Hematopoietic multipotent progenitor cell treated with erythropoietin and hydrocortisone succinate and interleukin-3 and kit ligand, for 17 days (in vitro differentiated cells): ENCODE measurements at regions not wholly inside any gene's neighbourhood (a gene's known extent, or its start where the extent isn't known, plus 50 kb on each side); places are given as distances from the start of the nearest gene placed in this dataset.

Source experiments
- DNase-seq: peaks from one replicate; pipeline ENCODE4 v3.0.0-alpha.2; 2015; ENCODE audit warnings: low spot score

DNA sequence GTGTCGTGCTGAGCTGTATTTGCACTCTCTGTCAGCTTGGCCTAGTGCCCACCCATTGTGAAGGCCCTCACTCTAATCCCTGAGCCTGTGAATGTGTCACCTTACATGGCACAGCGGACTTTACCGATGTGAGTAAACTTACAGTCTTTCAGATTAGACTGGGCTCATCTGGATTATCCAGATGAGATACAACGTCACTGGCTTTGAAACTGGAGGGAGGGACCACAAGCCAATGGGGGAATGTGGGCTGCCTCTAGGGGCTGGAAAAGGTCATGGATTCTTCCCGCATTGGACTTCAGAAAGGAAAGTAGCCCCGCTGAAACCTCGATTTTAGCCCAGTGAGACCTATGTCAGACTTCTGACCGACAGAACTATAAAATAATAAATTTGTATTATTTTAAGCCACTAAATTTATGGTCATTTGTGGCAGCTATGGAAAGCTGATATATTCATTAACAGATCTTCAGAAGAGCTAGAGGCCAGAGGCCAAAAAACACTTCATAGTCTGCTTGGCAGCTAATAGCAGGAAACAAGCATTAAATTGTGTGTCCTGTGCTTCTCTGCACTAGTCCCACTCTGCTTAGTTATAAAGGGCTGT is 139.0 kb upstream of the GAS1 start:
- no peak for DNase-seq

- no peak for DNase-seq
Observed at GRCh38 chr9:87087197-87087596, 139.9 kb upstream of the GAS1 start.

GRCh38 chr9:87088192-87088591 is 140.9 kb upstream of the GAS1 start:
- DNase-seq = no peak

DNA sequence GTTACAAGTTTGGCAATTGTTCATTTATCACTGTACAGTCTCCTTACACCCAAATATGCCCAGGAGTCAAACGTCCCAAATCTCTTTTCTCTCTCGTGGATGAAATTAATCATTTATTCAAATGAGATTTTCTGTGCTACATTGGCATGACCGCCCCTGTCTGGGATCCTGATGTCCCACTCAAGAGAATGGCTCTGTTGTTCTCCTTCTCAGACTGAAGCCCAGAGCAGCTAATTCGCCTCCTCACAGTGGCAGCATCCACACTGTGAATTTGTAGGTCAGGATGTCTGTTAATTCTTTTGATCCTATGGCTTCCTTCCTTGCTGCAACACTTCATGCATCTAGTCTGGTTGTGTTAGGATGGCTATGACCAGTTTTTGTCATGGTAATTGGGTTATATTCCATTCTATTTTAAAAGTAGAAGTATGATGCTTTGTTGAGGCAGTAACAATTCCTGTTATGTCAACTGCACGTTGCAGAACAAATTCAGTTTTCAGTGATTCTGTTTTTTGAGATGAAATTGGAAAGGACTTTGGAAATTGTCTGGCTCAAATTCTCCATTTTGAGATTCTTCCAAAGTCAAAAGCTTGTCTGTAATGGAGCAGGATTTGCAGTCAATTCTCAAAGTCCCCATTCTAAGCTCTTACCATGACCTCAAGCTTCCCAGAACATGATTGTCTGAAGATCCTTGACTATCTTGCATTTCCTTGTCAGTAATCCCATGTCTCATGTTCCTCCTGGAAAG is 141.5 kb upstream of the GAS1 start:
- DNase-seq = no peak

DNA sequence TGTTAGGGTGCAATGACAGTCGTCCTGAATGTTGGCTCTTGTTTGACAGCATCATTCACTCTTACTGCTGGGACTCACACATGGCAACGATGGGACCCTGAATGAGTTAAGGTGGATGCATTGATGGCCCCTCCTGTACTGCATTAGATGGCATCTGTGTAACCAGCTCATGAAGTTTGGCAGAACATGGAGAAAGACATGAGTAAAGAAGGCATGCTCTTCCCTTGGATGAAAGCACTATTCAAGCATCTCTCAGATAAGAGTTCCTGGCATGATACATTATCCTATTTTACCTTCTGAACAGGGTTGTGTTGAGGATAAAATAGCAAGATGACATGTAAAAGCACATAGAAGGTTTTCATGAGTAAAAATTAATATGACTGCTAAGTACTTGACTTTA is 142.2 kb upstream of the GAS1 start:
- DNase-seq = no peak

DNA sequence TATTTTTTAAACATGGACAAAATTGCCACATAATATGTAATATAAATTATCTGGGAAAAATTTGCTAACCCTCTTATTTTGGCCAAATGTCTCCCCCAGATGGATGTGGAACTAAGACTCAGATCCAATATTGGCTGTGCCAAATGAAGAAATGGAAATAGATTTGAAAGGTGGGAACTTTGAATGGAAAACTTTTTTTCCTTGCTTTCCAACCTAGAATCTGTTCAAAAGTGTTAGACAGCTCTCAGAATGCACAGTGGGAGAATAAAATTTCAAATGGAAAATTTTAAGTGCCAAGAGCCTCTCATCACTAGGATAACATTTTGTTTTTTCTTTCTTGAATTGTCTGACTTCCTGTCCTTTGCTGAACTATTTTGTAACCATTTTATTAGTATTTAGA is 142.6 kb upstream of the GAS1 start:
- DNase-seq = no peak

DNA sequence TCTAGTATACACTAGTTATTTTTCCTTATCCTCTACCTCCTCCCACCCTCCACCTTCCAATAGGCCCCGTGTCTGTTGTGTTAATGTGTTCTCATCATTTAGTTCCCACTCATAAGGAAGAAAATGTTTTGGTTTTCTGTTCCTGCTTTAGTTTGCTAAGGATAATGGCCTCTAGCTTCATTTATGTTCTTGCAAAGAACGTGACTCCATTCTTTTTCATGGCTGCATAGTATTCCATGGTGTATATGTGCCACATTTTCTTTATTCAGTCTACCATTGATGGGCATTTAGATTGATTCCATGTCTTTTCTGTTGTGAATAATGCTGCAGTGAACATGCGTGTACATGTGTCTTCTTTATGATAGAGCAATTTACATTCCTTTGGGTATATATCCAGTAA is 146.5 kb upstream of the GAS1 start:
- no peak for DNase-seq

DNA sequence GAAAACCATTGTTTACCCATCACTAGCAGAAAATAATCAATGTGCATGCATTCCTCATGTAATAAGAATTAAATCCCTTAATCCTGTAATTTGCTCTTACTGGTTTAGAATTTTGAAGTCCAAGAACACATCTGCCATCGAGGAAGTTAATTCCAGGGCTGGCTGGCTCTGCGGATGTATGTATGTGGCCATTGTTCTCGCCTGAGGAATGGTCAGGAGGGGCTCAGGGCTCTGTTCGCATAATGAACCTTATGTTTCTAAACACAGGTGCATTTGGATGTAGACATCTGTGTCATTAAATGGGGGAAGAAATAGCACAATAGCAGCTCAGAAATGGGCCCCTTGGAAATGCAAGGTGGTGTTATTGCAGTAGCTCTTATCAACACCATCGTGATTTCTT is 148.6 kb upstream of the GAS1 start:
- DNase-seq = no peak

GRCh38 chr9:87096506-87096905 is 149.2 kb upstream of the GAS1 start:
- DNase-seq = no peak

GRCh38 chr9:87097238-87097637 is 149.9 kb upstream of the GAS1 start:
- DNase-seq = no peak

- DNase-seq = no peak
Observed at GRCh38 chr9:87099407-87099806, 152.1 kb upstream of the GAS1 start.

GRCh38 chr9:87100001-87100400 is 152.7 kb upstream of the GAS1 start:
- DNase-seq = no peak

GRCh38 chr9:87102126-87102525 is 154.8 kb upstream of the GAS1 start:
- no peak for DNase-seq

DNA sequence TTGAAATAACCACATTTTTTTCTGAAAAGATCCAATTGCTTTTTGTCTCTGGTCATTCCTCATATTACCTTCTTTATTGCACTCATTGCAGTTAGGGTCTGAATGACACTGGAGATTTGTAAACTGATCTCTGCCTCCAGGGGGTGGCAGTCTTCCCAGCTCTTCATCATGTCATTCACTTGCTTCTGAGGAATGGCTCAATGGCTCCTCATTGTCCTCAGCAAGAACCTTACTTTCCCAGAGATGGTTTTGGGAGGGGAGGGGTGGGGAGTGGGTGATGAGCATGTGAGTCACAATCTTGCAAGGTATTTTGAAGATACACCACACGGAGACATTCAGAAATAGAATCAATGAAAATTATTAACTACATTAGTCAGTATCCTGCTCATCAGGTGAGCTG is 159.8 kb upstream of the GAS1 start:
- no peak for DNase-seq

DNA sequence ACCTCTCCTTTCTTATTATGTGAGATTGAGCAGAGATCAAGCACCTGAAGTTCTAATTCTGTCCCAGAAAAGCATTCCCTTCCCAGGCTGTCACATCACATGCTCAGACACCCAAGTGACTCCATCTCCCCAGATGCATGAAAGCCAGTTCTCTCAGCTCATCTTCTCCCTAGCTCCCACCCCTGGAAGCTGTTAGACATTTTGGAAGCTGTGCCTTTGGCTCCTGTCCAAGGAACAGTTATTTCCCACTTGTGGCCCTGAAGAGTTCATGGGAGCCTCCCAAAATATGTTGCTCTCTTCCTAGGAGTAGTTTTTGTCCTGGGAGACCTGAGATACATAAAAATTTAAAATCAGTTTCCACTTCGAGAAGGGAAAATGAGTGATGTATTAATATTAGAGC is 161.4 kb upstream of the GAS1 start:
- DNase-seq = no peak

GRCh38 chr9:87109231-87109631 is 161.9 kb upstream of the GAS1 start:
- DNase-seq = no peak

DNA sequence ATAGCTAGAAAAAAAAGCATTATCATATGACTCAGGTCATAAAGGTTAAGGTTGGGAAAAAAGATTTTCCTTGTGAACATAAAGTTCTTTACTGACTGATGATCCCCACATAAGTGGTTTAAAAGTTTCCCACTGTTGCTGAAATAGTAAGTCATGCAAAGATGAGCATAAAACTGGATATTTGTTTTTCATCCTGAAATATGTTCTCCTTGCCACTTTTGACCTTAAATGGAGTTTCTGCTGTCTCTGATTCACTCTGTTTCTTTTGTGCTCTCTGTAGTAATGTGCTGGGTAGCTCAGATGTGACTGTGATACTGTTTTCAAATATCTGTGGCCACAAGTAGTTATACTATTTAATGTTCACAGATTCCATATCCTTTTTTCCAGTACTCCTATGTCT is 162.5 kb upstream of the GAS1 start:
- DNase-seq = no peak

DNA sequence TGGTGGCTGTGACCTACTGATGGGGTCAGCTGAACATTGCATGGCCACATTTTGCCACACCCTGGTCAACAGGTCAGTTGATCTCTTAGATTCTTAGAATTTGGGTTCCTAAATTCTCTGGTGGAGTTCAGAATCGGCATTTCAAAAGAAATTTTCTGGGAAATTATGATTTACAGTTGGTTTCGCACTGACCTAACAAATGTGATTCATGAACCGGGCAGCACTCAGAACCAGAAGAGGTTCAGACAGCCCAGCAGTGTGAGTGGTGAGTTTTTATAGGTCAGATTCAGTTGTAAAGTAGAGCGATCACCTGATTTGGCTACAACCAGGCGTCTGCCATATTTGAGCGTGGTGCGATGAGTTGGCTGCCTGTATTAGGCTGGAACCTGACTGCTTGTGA is 163.7 kb upstream of the GAS1 start:
- DNase-seq = no peak

- no peak for DNase-seq
Observed at GRCh38 chr9:87112656-87113055, 165.3 kb upstream of the GAS1 start.

- DNase-seq = no peak
Observed at GRCh38 chr9:87113874-87114273, 166.6 kb upstream of the GAS1 start.

DNA sequence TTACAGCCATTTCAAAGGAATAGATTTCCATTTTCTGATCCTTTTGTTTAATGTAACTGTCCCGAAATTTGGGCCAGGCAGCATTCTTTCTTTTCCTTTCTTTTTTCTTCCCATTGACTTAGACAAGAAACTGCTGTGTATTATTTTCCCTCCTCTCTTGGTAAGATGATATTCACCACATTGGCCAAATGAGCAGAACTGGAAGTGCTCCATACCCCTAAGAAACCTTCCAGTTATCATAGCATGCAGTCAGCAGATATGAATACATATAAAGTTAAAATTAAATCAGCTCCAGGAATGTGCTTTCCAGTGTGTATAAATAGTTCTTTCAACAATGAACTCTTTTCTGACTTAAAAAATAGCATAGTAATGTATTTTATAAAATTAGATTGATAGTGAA is 168.5 kb upstream of the GAS1 start:
- DNase-seq = no peak

- DNase-seq = no peak
Observed at GRCh38 chr9:87116492-87116891, 169.2 kb upstream of the GAS1 start.

- no peak for DNase-seq
Observed at GRCh38 chr9:87118594-87118993, 171.3 kb upstream of the GAS1 start.

DNA sequence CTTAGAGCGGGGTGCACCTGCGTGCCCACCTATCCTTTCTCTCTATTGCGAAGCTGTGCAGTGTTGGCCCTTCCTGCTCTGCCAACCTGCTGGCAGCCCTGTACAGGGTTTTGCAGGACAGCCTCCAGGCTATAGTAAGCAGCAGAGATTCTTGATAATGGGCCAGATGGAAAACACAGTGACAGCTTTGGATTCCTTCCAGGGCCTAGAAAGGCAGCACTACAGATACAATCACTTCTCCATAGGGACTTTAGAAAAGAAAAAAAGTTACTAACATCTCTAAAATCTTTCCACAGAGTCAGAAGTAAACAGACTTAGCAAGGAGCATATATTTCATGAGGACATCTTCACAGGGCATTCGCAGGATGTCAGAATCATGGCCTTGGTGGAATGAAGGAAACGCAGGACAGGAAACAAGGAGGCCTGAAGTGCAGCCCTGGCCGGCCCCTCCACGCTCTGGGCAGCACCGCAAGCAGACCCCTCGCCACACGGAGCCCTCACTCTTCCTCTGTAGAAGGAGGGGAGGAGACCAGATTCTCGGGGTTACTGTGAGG is 172.1 kb upstream of the GAS1 start:
- DNase-seq = no peak
